ENCODE measurements at regions not wholly inside any gene's neighbourhood (a gene's known extent, or its start where the extent isn't known, plus 50 kb on each side); places are given as distances from the start of the nearest gene placed in this dataset.

DNA sequence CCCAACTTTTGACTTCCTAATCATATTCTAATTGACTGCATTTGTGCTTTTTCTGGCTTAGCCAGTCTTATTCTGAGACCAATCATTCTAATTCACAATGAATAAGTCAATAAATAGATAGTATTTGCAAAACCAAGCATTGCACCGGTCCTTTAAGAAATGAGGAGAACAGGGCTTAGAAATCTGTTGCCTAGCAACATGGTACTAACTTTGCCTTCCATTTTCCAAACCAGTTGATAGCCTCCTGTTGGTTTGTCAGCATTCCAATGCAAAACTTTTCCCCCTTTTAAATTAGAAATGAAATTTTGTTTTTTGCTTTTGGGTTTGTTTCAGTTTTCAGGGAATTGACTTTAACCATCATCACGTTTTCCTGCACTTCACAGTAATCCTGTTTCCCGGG, 603.5 kb upstream of the NRP1 start:
- TF ChIP-seq POLR2AphosphoS5 (IDR thresholded peaks at IDR 0.05; ENCODE audit: low read depth, low read length): no peak
- TF ChIP-seq TAF1 (IDR thresholded peaks at IDR 0.05; ENCODE audit: borderline replicate concordance, insufficient read depth, low read length): no peak
- no peak for TF ChIP-seq REST (IDR thresholded peaks at IDR 0.05; ENCODE audit: insufficient read depth in 1 of 2, low read depth in 2 of 2, low read length in 2 of 2)

All from PFSK-1 (cell line).